GM21447 (cell line): ENCODE measurements at regions not wholly inside any gene's neighbourhood (a gene's known extent, or its start where the extent isn't known, plus 50 kb on each side); places are given as distances from the start of the nearest gene placed in this dataset.

Experiments
- ATAC-seq: cut with Tn5 transposase; IDR thresholded peaks from one replicate; pipeline ENCODE4 v1.9.1; 2021; ENCODE audit not compliant: unreplicated experiment

DNA sequence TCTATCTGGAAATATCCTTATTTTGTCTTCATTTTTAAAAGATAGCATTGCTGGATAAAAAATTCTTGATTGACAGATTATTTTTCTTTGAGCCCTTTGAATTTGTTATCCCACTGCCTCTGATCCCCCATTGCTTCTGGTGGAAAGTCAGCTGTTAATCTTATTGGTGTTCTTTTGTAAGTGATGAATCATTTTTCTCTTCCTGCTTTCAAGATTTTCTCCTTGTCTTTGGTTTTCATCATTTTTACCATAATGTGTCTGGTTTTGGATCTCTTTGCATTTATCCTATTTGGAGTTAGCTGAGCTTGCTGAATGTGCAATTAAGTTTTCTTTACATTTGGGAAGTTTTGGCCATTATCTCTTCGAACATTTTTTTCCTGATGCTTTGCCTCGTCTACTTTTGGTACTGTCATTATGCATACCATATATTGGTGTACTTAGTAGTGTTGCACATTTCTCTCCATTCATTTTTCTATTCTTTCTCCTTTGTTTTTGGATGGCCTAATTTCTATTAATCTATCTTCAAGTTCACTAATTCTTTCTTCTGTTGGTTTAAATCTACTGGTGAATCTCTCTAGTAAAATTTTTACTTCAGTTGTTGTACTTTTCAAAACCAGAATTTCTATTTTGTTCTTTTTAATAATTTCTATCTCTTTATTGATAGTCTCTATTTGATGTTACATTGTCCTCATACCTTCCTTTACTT is 440.0 kb upstream of the PROK2 start:
- no peak for ATAC-seq

DNA sequence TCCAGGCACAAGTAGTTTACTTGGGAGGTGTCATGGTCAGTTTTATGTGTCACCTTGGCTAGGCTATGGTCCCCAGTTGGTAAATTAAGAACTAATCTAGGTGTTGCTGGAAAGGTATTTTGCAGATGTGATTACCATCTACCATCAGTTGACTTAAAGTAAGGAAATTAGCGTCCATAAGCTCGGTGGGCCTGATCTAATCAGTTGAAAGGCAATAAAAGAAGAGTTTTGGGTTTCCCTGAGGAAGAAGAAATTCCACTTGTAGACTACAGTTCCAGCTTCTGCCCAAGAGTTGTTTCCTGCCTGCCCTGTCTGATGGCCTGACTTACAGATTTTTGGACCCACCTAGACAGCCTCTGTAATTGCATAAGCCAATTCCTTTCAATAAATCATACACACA is 438.7 kb upstream of the PROK2 start:
- no peak for ATAC-seq

DNA sequence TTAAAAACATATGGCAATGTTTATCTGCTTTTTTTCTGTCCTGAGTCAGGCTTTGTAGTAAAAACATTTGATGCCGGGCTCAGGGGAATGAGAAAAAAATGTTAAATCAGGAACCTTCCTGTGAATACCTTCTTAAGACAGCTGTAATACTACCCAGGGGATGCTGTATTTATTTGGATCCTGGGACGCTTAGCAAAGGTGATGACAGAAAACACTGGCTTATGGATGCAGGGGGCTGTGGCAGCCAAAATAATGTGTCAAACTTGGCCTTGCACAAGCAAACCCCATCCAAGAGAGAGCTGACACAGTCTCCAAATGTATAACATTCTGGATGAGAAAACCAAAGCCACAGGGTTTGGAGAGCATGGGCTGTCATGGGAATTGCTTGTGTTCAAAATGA is 438.2 kb upstream of the PROK2 start:
- ATAC-seq = no peak

DNA sequence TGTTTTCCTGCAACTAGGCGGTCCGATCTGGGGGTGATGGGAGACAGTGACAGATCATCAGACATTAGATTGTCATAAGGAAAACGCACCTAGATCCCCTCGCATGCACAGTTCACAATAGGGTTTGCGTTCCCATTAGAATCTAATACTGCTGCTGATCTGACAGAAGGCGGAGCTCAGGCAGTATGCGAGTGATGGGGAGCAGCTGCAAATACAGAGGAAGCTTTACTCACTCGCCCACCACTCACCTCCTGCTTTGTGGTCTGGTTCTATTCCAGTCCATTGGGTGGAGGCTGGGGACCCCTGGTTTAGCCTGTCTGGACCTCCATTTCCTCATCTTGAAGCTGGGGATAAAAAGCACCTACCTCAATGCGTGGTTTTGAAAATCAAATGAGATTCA is 437.5 kb upstream of the PROK2 start:
- ATAC-seq = no peak

DNA sequence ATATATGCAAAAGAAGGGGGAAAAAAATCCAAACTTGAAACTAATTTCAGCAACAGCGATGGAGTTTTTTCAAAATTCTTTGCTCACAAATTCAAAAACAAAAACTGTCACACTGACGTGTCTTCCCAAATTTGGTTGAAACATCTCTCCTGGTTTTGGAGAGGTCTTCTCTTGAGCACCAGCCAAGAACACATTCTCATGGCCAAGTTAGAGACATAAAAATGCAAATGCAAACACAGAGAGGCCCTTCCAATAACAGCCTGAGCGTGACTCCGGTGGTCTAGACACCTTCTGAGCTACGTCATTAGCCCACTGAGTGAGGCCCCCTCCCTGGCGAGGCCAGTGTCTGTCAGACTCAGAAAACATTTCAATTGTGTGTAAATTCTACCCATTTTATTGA is 436.0 kb upstream of the PROK2 start:
- no peak for ATAC-seq

DNA sequence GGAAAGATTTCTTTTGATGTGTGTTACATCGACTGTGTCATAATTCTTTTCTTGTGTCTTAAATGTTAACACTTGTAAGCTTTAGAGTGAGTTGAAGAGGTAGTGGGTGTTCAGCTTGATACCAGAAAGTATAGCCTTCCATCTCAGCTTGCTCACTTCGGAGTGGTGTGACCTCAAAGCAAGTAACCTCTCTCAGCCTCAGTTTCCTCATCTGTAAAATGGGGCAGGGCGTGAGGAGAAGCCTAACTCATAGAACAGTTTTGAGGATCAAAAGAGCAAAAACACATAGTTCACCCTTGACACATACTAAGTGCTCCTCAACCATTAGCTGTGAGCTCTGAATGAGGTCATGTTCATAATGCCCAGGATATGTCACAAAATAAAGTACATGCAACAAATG is 434.8 kb upstream of the PROK2 start:
- ATAC-seq = no peak

DNA sequence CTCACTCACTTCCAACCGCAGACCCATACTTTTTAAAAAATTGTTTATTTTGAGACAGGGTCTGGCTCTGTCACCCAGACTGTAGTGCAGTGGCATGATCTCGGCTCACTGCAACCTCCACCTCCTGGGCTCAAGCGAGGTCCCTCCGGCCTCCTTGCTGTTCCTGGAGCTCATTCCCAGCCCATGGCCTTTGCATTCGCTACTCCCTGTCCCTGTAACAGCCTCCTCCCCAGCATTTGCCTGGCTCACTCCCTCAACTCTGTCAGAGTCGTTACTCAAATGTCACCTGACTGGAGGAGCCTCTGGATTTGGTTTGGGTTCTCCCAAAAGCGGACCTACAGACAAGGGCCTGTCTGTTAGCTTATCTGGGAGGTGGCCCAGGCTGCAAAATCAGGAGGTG is 432.6 kb upstream of the PROK2 start:
- ATAC-seq = no peak

DNA sequence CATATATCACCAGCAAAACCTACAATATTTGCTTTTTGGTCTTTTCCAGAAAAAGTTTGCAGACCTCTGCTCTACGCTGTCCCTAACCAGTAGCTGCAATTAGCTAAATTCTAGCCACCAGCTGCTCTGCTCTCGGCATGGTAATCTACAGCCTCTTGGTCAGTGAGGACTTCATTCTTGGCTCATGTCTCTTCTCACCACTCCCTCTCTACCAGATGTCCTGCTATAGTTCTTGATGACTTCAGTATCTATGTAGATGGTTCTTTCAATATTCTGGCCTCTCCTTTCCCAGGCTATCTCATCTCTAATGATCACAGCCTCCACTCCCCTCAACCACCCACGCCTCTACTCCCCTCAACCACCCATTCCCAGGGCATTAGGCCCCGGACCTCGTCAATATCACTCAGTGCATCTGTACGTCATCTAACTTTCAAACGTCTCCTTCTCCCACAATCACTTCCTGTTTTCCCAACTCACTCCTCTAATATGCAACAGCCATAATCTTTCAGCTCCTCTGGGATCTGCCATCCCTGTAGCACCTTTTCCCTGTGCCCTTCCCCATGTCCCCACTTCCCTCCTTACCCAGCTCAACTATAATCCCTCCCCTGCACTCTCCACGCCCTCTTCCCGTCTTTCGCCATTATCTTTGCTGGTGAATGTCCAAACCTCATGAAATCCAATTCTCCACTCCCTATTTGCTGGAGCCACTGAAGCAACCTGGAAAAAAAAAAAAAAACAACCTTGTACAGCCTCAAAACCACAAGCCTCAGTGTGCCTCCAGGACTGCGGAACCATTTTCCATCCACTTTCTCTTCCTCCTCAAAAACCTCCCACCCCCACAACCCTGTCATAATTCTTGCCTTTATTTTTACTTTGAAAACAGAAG is 429.4 kb upstream of the PROK2 start:
- ATAC-seq = no peak

DNA sequence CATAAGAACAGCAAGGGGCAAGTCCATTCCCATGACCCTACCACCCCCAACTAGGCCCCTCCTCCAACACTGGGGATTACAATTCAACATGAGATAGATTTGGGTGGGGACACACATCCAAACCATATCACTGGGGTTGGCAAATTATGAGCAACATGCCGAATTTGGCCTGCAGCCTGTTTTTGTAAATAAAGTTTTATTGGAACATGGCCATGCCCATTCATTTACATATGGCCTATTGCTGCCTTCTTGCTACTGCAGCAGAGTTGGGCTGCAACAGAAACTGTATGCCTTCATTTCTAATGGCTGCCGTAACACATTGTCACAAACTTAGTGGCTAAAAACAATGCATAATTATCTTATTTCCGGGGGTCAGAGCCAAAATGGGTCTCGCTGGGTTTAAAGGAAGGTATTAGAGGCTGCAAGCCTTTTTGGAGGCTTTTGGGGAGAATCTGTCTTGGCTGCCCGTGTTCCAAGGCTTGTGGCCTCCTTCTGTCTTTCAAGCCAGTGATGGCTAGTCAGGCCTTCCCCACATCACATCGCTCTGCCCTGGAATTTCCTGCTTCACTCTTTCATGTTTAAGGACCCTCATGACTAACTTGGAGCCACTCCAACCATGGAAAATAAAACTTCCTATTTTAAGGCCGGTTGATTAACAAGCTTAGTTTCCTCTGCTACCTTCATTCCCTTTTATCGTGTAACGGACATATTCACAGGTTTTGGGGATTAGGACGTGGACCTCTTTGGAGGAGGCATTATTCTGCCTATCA is 428.5 kb upstream of the PROK2 start:
- no peak for ATAC-seq

DNA sequence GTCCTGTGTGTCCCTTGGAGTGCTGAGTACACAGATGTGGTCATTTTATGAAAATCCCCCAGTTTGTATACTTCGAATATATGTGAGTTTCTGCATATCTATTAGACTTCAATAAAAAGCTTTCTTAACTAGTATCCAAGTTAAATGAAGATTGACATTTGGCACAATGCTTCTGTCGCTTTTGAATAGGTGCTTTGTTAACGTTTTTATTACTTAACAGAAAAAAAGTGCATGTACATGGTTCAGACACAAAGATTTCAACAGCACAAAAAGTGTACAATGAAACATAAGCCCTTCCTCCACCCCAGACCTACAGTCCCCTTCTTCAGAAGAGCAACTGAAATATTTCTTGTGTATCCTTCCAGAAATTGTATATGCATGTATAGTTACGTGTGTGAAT is 427.4 kb upstream of the PROK2 start:
- ATAC-seq = no peak

DNA sequence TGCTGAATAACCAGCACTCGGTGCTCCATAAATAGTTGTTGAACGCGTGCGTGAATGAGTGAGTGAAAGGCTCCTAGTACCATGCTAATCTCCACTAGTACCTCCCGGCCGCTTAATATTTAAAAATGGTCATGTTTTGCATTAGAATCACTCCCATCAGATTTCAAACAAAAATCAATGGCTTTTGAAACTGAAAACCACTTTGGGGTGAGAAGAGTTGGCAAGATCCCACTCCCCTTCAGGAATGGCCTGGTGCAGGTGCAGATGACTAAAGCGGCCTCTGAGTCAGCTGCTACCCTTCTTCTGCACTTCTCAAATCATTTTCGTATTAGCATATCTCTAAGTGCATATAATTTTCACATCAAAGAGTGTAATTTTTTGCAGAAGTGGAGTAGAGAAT is 425.3 kb upstream of the PROK2 start:
- no peak for ATAC-seq

DNA sequence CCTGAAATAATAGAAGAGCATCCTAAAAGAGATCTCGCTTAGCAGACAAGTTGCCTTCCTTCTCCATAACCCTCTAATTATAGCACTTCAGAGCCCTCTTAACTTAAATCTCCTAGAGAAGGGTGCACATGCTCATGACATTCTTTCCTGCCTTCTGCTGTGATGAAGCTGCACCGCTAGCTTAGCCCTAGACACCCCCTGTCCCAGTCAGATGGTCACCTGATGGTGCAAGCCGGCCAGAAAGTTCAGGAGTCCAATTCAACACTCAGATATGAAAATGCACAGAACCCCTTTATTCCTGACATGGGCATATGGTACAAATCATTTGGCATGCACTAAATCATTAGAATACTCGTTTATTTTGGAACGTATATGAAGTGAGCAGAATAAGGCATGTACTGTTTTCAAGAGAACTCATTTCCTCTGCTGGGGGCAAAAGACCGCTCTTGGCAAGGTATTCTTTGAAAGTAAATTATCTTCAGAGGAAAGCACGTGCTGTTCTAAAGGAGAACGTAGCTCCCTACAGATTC is 420.4 kb upstream of the PROK2 start:
- no peak for ATAC-seq

DNA sequence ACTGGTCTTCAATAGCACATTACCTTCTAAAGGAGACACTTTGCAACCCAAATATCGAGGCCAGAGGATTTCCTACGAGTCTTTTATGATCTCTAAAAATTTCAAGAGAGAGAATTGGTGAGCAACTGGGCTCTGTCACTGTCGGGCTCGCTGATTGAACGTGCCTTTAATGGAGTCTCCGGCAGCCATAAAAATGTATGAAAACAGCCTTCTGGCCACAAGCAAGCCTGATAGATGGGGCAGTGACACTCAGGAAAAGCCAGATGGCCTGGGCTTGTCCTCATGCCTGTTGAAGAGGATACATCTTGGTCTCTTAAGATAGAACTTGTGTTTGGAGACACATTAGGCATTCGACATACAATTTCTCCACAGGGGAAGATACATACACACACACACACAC is 419.5 kb upstream of the PROK2 start:
- no peak for ATAC-seq

DNA sequence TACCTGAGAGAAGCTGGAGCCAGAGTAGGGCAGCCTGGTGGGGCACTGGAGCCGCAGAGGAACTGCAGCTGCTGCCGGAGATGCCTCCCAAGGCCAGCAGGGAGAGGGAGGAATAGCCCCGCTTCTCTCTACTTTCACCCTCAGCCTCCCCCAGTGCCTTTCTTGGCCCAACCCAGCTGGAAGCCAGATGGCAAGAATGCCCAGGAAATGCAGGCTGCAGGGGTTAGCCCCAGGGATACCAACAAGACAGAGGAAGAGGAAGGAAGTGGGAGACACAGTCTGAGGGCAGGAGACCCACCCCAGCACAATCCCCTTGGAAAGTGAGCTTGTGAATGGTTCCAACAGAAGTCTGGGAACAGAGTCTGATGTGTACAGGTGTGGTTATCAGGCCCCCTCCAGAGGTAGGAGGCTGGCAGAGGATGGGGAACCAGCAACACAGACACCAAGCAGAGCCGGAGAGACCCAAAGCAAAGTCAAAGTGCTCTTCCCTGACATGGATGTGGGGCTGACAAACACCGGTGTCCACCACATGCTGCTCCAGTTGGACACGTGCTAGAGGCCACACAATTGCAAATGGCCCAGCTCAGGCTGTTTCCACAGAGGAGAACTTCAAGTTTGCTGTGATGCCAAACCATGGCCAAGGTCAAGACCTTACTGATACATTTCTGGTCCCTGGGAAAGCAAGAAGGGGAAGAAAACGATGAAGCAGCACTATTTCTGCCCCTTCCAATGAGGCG is 418.8 kb upstream of the PROK2 start:
- no peak for ATAC-seq

DNA sequence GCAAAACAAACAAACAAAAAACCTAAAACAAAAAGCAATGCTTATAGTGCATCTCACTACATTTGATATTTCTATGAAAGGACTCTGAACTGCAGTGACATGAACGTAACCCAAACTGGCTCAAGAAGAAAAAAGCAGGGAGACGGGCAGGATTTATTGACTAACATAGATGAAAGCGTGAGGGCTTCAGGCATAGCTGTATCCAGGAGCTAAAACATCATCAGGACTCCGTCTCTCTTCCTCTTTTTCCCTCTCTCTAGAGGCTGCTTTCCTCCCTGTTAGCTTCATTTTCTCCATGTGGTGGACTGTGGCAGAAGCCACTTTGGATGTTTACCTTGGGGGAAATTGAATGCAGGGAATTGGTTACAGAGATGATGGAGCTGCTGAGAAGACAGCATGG is 418.2 kb upstream of the PROK2 start:
- no peak for ATAC-seq

DNA sequence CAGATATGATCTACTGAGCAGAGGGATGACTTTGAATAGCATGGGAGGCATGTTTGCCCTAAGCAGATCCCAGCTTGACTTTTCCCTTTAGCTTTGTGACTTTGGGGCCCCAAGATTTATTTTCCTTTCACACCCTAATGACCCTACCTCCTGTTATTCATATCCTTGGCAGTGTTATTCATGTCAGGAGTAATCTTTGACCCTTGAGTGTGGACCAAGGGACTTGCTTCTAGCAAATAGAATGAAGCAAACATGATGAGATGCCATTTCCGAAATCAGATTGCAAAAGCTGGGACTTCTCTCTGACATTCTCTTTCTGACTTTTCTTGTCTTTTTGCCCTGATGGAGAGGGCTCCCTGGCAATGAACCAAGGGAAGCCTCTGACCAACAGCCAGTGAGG is 415.4 kb upstream of the PROK2 start:
- ATAC-seq = no peak

DNA sequence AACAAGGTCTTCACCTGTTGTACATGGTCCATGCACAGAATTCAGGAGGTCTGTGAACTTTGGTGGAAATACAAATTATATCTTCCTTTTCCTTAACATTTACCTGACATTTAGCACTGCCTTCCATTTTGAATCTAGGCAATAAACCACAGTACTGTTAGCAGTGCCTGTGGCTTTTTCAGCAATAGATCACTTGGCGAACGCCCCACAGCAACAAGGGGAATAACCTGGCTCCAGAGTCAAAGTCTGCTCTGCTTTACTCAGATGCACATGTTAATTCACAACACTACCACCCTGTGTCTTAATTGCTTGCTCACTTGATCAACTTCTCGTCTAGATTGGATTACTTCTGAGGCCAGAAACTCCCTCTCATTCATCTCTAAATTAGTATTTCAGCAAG is 414.6 kb upstream of the PROK2 start:
- no peak for ATAC-seq

DNA sequence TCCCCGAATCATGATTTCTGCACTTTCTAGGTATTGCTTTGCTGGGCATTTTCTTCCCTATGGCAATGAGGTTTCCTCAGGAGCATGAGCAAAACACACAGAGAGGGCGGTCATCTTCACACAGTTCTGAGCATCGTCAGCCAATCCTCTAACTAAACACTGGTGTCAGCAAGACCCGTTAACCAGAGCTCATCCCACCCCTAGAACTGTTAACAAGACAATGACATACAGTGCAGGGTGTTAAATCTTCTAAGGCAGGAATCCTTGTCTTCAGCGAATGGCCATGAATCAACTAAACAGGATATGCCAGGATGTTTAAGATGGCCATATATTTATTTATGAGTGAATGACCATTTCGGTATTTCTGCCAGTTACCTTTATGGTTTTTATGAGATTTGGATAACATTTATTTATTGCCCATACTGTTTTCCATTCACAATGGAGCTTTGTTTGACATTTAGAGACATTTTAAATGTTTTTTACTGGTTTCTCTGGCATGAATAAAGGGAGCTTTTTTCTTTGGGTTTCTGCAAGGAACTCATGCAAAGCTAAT is 411.5 kb upstream of the PROK2 start:
- ATAC-seq = no peak

DNA sequence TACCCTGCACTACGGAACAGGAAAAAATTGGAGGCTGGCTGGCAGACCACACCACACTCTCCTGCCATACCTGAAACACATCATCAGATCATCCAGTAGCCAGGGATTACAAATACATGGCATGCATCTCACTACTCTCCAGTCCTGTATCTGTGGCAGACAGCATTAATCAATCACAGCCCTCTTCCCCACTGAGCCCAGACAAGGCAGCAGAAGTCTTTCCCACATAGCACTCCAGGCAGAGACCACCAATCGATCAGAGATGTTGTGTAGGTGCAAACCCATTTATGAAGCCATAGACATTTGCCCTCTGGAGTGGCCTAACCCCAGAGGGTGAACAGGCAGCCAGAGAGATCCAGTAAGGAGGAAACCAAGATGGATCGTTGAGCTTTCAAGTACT is 410.9 kb upstream of the PROK2 start:
- ATAC-seq = no peak

DNA sequence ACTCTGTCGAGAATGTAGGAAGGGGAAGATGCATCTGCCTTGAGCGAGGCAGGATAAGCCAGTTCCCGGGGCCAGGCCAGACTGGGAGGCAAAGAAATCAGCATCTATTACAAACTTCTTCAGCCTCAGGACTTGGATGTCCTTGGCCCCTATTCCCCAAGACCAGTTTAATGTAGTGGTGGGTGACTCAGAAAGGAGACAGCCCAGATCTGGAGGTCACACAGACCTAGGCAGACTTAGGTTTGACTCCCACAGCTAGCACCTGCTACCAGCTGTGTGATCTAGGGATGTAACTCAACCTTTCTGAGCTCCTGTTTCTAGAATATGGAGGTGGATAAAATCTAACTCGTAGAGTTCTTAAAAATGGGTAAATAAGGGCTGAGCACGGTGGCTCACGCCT is 409.5 kb upstream of the PROK2 start:
- no peak for ATAC-seq
